ENCODE measurements at regions not wholly inside any gene's neighbourhood (a gene's known extent, or its start where the extent isn't known, plus 50 kb on each side); places are given as distances from the start of the nearest gene placed in this dataset.

GRCh38 chr2:106602042-106602441 is 114.9 kb downstream of the CD8B2 start:
- no peak for DNase-seq (ENCODE audit: low spot score)
- in situ Hi-C loops (cut with MboI; ENCODE audit: low pct_unique_long_range_greater_than_20kb, low sequenced_read_pairs, unreplicated experiment), result no loop called here
- no peak for TF ChIP-seq CTCF (IDR thresholded peaks at IDR 0.05; ENCODE audit: extremely low read depth, insufficient read depth, missing control alignments)

GRCh38 chr2:106606652-106607051 is 119.5 kb downstream of the CD8B2 start:
- DNase-seq (ENCODE audit: low spot score), result no peak
- in situ Hi-C loops (cut with MboI; ENCODE audit: low pct_unique_long_range_greater_than_20kb, low sequenced_read_pairs, unreplicated experiment), result no loop called here
- no peak for TF ChIP-seq CTCF (IDR thresholded peaks at IDR 0.05; ENCODE audit: extremely low read depth, insufficient read depth, missing control alignments)

- in situ Hi-C loops (cut with MboI; ENCODE audit: low pct_unique_long_range_greater_than_20kb, low sequenced_read_pairs, unreplicated experiment), result no loop called here
- TF ChIP-seq CTCF (IDR thresholded peaks at IDR 0.05; ENCODE audit: extremely low read depth, insufficient read depth, missing control alignments), result no peak
- no peak for DNase-seq (ENCODE audit: low spot score)
Measured at GRCh38 chr2:106607371-106607770, 120.2 kb downstream of the CD8B2 start.

- TF ChIP-seq CTCF (IDR thresholded peaks at IDR 0.05; ENCODE audit: extremely low read depth, insufficient read depth, missing control alignments), result no peak
- DNase-seq (ENCODE audit: low spot score), result no peak
- in situ Hi-C loops (cut with MboI; ENCODE audit: low pct_unique_long_range_greater_than_20kb, low sequenced_read_pairs, unreplicated experiment), result no loop called here
Measured at GRCh38 chr2:106609780-106610179, 122.6 kb downstream of the CD8B2 start.

GRCh38 chr2:106614511-106615291 is 127.5 kb downstream of the CD8B2 start:
- TF ChIP-seq CTCF (IDR thresholded peaks at IDR 0.05; ENCODE audit: extremely low read depth, insufficient read depth, missing control alignments), result no peak
- DNase-seq (ENCODE audit: low spot score), result no peak
- in situ Hi-C loops (cut with MboI; ENCODE audit: low pct_unique_long_range_greater_than_20kb, low sequenced_read_pairs, unreplicated experiment), result no loop called here

- no peak for DNase-seq (ENCODE audit: low spot score)
- in situ Hi-C loops (cut with MboI; ENCODE audit: low pct_unique_long_range_greater_than_20kb, low sequenced_read_pairs, unreplicated experiment), result no loop called here
- TF ChIP-seq CTCF (IDR thresholded peaks at IDR 0.05; ENCODE audit: extremely low read depth, insufficient read depth, missing control alignments), result no peak
Measured at GRCh38 chr2:106618614-106619013, 131.4 kb downstream of the CD8B2 start.

Measured in GM13977 (cell line).